B cell (primary cell): ENCODE measurements at regions not wholly inside any gene's neighbourhood (a gene's known extent, or its start where the extent isn't known, plus 50 kb on each side); places are given as distances from the start of the nearest gene placed in this dataset.

ENCODE experiments used
- ATAC-seq: fragments of 200-7000 bp; cut with Tn5 transposase; one replicate; pipeline ENCODE4 v1.10.0; 2021; ENCODE audit warnings: low read depth, mild to moderate bottlenecking, moderate number of reproducible peaks, moderate library complexity
- CTCF ChIA-PET: fragments of 350-600 bp; sonication (Branson Sonifier 250); formaldehyde crosslinking; loops from one replicate; lab custom pipeline; 2021; ENCODE audit warnings: antibody characterized with exemption, inconsistent platforms; lab: Charles Lee
- POLR2A ChIA-PET: fragments of 350-600 bp; sonication (Branson Sonifier 250); formaldehyde crosslinking; loops from one replicate; lab custom pipeline; 2021; ENCODE audit warnings: antibody characterized with exemption; lab: Charles Lee
- DNase-seq: peaks from one replicate; pipeline ENCODE4 v3.0.0; 2013
- H2AFZ ChIP-seq: 2 replicates; pipeline ENCODE4 v1.6.1; 2012; ENCODE audit warnings: mild to moderate bottlenecking, low read depth, low read length; ENCODE audit not compliant: insufficient read depth, poor library complexity, severe bottlenecking
- H3K27ac ChIP-seq, 2 donors: 1 replicate in 1 of 2; 2 replicates in 1 of 2; pipeline ENCODE4 v1.5.1; 2012 to 2013; ENCODE audit warnings: low read length in 2 of 2, mild to moderate bottlenecking in 2 of 2, moderate library complexity in 1 of 2
- H3K27me3 ChIP-seq, 4 experiments: fragments of 200-600 bp in 1 of 4; sonication (generic) in 1 of 4; replicated peaks in 1 of 4; 1 replicate in 2 of 4; 2 replicates in 2 of 4; pipeline versions ENCODE4 v1.6.1 to v1.7.0; 2013 to 2016; ENCODE audit warnings: low read length in 3 of 4, mild to moderate bottlenecking in 2 of 4, mixed read lengths in 1 of 4, moderate library complexity in 1 of 4; ENCODE audit not compliant: insufficient read depth in 4 of 4, control insufficient read depth in 3 of 4; ENCODE audit errors: control extremely low read depth in 1 of 4
- H3K36me3 ChIP-seq, 2 experiments: replicated peaks in 1 of 2; 1 replicate in 1 of 2; 2 replicates in 1 of 2; pipeline versions ENCODE4 v1.6.1 to v1.7.1; 2013; ENCODE audit warnings: low read length in 1 of 2; ENCODE audit not compliant: insufficient read depth in 2 of 2, control insufficient read depth in 1 of 2; ENCODE audit errors: control extremely low read depth in 1 of 2, extremely low read depth in 1 of 2
- H3K4me1 ChIP-seq, 2 donors: fragments of 200-600 bp in 1 of 2; sonication (generic) in 1 of 2; 1 replicate in 1 of 2; 2 replicates in 1 of 2; pipeline versions ENCODE4 v1.5.1 to v1.6.1; 2013 to 2017; ENCODE audit warnings: low read length in 2 of 2; ENCODE audit not compliant: control insufficient read depth in 2 of 2, insufficient read depth in 2 of 2
- H3K4me2 ChIP-seq: replicated peaks from 2 replicates; pipeline ENCODE3; 2012; ENCODE audit warnings: mild to moderate bottlenecking, low read depth, low read length; ENCODE audit not compliant: poor library complexity, severe bottlenecking
- H3K4me3 ChIP-seq, 5 experiments: fragments of 200-600 bp in 1 of 5; sonication (generic) in 1 of 5; 1 replicate in 3 of 5; 2 replicates in 2 of 5; pipeline versions ENCODE4 v1.5.1 to v1.7.0; 2011 to 2016; ENCODE audit warnings: low read length in 4 of 5, mild to moderate bottlenecking in 4 of 5, low read depth in 2 of 5, control low read depth in 1 of 5, moderate library complexity in 1 of 5; ENCODE audit not compliant: insufficient read depth in 1 of 5; ENCODE audit errors: control extremely low read depth in 1 of 5, extremely low read depth in 1 of 5
- H3K79me2 ChIP-seq: fragments of 200-600 bp; sonication (generic); one replicate; pipeline ENCODE4 v1.6.0; 2016; ENCODE audit warnings: low read length; ENCODE audit not compliant: control insufficient read depth, insufficient read depth
- H3K9ac ChIP-seq: fragments of 200-600 bp; sonication (generic); 2 replicates; pipeline ENCODE4 v1.6.1; 2017; ENCODE audit warnings: mild to moderate bottlenecking, low read length, moderate library complexity
- H3K9me3 ChIP-seq, 3 donors: one replicate each; pipeline versions ENCODE4 v1.6.1 to v1.7.1; 2013; ENCODE audit warnings: low read length in 2 of 3; ENCODE audit not compliant: control insufficient read depth in 2 of 3, insufficient read depth in 1 of 3; ENCODE audit errors: control extremely low read depth in 1 of 3
- H4K20me1 ChIP-seq: 2 replicates; pipeline ENCODE4 v1.6.0; 2012; ENCODE audit warnings: mild to moderate bottlenecking, low read length; ENCODE audit not compliant: insufficient read depth, control insufficient read depth, poor library complexity, severe bottlenecking
- H3K27ac Mint-ChIP-seq: one replicate; pipeline ENCODE4 v1.8.0; 2021; ENCODE audit warnings: mixed read lengths
- H3K27me3 Mint-ChIP-seq: one replicate; pipeline ENCODE4 v1.8.0; 2021; ENCODE audit warnings: mixed read lengths
- H3K4me1 Mint-ChIP-seq: one replicate; pipeline ENCODE4 v1.8.0; 2021; ENCODE audit warnings: mixed read lengths
- H3K4me3 Mint-ChIP-seq: one replicate; pipeline ENCODE4 v1.8.0; 2021; ENCODE audit warnings: mixed read lengths
- H3K9me3 Mint-ChIP-seq: one replicate; pipeline ENCODE4 v1.8.0; 2022; ENCODE audit warnings: mixed read lengths; ENCODE audit not compliant: insufficient read depth
- CTCF ChIP-seq: fragments of 200-600 bp; IDR thresholded peaks from one replicate; pipeline ENCODE4 v1.8.0; 2022; ENCODE audit warnings: antibody characterized with exemption, mild to moderate bottlenecking
- EZH2 ChIP-seq: IDR thresholded peaks from 2 replicates; pipeline ENCODE4 v1.6.1; 2012; ENCODE audit warnings: borderline replicate concordance, low read depth, mild to moderate bottlenecking, moderate library complexity, low read length; ENCODE audit not compliant: insufficient read depth, poor library complexity, severe bottlenecking
- WGBS: methylation state at CpG from one replicate; pipeline ENCODE4 v1.1.5; 2013; ENCODE audit warnings: missing lambda C conversion rate; ENCODE audit not compliant: insufficient coverage; 5-methylcytosine and 5-hydroxymethylcytosine counted together
- intact Hi-C: fragments of 100-400 bp; cut with micrococcal nuclease; formaldehyde crosslinking; loops from one replicate; pipeline ENCODE4 v1.10.0; 2022

GRCh38 chr12:33304176-33304575 lies 135.4 kb downstream of the SYT10 start:
- intact Hi-C loops = no loop called here
- Histone ChIP-seq H3K79me2 (no peaks in the 10 kb centered on the region), H3K9ac (no peak overlapping the region), H3K36me3 (no peaks in the 10 kb centered on the region), H3K9me3 (peaks cover 0 to 6% (median 0%) of the 10 kb centered on the region in 3 donors), H2AFZ (no peak overlapping the region), H4K20me1 (no peaks in the 10 kb centered on the region), H3K4me3 (no peak overlapping the region), H3K4me2 (no peak overlapping the region), H3K27me3 (no peaks in the 10 kb centered on the region), H3K27ac (no peak overlapping the region), H3K4me1 (no peaks in the 10 kb centered on the region)
- DNase-seq = no peak
- Mint-ChIP-seq H3K27me3 (no peaks in the 10 kb centered on the region), H3K4me1 (no peaks in the 10 kb centered on the region), H3K4me3 (no peak overlapping the region), H3K27ac (no peak overlapping the region), H3K9me3 (peaks cover 3% of the 10 kb centered on the region)
- ChIA-PET CTCF (no interaction called here), POLR2A (no interaction called here)
- TF ChIP-seq CTCF = no peak
- no peak for TF ChIP-seq EZH2
- ATAC-seq = no peak
- 73% methylated on average over 2 of the region's 2 CpGs for WGBS

- intact Hi-C loops = no loop called here
- H4K20me1 ChIP-seq = no peaks in the 10 kb centered on the region
Measured at GRCh38 chr12:33296529-33296928, 143.1 kb downstream of the SYT10 start.

More at GRCh38 chr12:33296529-33296928, 143.1 kb downstream of the SYT10 start:
- CTCF ChIA-PET = no interaction called here
- TF ChIP-seq EZH2 (no peak), CTCF (no peak)
- Mint-ChIP-seq H3K4me1 (no peaks in the 10 kb centered on the region), H3K9me3 (peaks cover 9% of the 10 kb centered on the region), H3K27ac (no peak overlapping the region), H3K4me3 (no peak overlapping the region), H3K27me3 (no peaks in the 10 kb centered on the region)
- H3K27me3 ChIP-seq = no peaks in the 10 kb centered on the region
- no peak overlapping the region for H3K4me2 ChIP-seq
- H3K9ac ChIP-seq = no peak overlapping the region
- no peak overlapping the region for H3K27ac ChIP-seq
- H3K9me3 ChIP-seq = peaks cover 0 to 4% (median 0%) of the 10 kb centered on the region in 3 donors
- WGBS = 36% methylated on average over 2 of the region's 2 CpGs
- no peaks in the 10 kb centered on the region for H3K79me2 ChIP-seq
- DNase-seq (no peak), ATAC-seq (no peak)
- POLR2A ChIA-PET = no interaction called here
- no peak overlapping the region for H3K4me3 ChIP-seq
- H3K4me1 ChIP-seq = no peaks in the 10 kb centered on the region
- H2AFZ ChIP-seq = no peak overlapping the region
- no peaks in the 10 kb centered on the region for H3K36me3 ChIP-seq
